ENCODE measurements at regions not wholly inside any gene's neighbourhood (a gene's known extent, or its start where the extent isn't known, plus 50 kb on each side); places are given as distances from the start of the nearest gene placed in this dataset.

- TF ChIP-seq, protein P1, sequence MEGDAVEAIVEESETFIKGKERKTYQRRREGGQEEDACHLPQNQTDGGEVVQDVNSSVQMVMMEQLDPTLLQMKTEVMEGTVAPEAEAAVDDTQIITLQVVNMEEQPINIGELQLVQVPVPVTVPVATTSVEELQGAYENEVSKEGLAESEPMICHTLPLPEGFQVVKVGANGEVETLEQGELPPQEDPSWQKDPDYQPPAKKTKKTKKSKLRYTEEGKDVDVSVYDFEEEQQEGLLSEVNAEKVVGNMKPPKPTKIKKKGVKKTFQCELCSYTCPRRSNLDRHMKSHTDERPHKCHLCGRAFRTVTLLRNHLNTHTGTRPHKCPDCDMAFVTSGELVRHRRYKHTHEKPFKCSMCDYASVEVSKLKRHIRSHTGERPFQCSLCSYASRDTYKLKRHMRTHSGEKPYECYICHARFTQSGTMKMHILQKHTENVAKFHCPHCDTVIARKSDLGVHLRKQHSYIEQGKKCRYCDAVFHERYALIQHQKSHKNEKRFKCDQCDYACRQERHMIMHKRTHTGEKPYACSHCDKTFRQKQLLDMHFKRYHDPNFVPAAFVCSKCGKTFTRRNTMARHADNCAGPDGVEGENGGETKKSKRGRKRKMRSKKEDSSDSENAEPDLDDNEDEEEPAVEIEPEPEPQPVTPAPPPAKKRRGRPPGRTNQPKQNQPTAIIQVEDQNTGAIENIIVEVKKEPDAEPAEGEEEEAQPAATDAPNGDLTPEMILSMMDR (IDR thresholded peaks at IDR 0.05 in 8 of 11, conservative IDR thresholded peaks at IDR 0.05 in 3 of 11): no peak
- TF ChIP-seq POLR2A (IDR thresholded peaks at IDR 0.05): no peak
- no peak for TF ChIP-seq POLR2AphosphoS5 (IDR thresholded peaks at IDR 0.05)
Measured at GRCh38 chr1:30491831-30492230, 231.6 kb downstream of the MATN1 start.

Data from spleen (tissue), 7 donors.